ENCODE measurements at regions not wholly inside any gene's neighbourhood (a gene's known extent, or its start where the extent isn't known, plus 50 kb on each side); places are given as distances from the start of the nearest gene placed in this dataset.

GRCh38 chr16:85349365-85350145 lies 237.3 kb upstream of the CIBAR2 start:
- DNase-seq (ENCODE audit: missing footprints) (no peak), ATAC-seq (no peak)
- intact Hi-C loops (cut with DNase I), result no loop called here

GRCh38 chr16:85350146-85350728 lies 238.0 kb upstream of the CIBAR2 start:
- no peak for DNase-seq (ENCODE audit: missing footprints)
- intact Hi-C loops (cut with DNase I), result no loop called here
- ATAC-seq, result no peak

- ATAC-seq, result peak; percentile 91
- intact Hi-C loops (cut with DNase I), result no loop called here
- peak; percentile 86 for DNase-seq (ENCODE audit: missing footprints)
These were observed 238.7 kb upstream of the CIBAR2 start for GRCh38 chr16:85350973-85351372.

GRCh38 chr16:85353013-85353412 lies 240.7 kb upstream of the CIBAR2 start:
- ATAC-seq (no peak), DNase-seq (ENCODE audit: missing footprints) (no peak)
- intact Hi-C loops (cut with DNase I), result no loop called here

- DNase-seq (ENCODE audit: missing footprints), result no peak
- ATAC-seq, result no peak
- intact Hi-C loops (cut with DNase I), result no loop called here
These were observed 241.8 kb upstream of the CIBAR2 start for GRCh38 chr16:85353839-85354685.

- DNase-seq (ENCODE audit: missing footprints), result no peak
- intact Hi-C loops (cut with DNase I), result no loop called here
- no peak for ATAC-seq
These were observed 242.6 kb upstream of the CIBAR2 start for GRCh38 chr16:85354686-85355514.

- no peak for ATAC-seq
- intact Hi-C loops (cut with DNase I), result no loop called here
- DNase-seq (ENCODE audit: missing footprints), result no peak
These were observed 243.2 kb upstream of the CIBAR2 start for GRCh38 chr16:85355515-85355837.

GRCh38 chr16:85356157-85356556 lies 243.9 kb upstream of the CIBAR2 start:
- intact Hi-C loops (cut with DNase I), result no loop called here
- ATAC-seq, result no peak
- no peak for DNase-seq (ENCODE audit: missing footprints)

- ATAC-seq (no peak), DNase-seq (ENCODE audit: missing footprints) (no peak)
- intact Hi-C loops (cut with DNase I), result no loop called here
These were observed 245.1 kb upstream of the CIBAR2 start for GRCh38 chr16:85357323-85357722.

GRCh38 chr16:85357924-85358505 lies 245.7 kb upstream of the CIBAR2 start:
- intact Hi-C loops (cut with DNase I), result no loop called here
- DNase-seq (ENCODE audit: missing footprints) (no peak), ATAC-seq (no peak)

GRCh38 chr16:85358704-85359146 lies 246.5 kb upstream of the CIBAR2 start:
- DNase-seq (ENCODE audit: missing footprints), result no peak
- ATAC-seq, result no peak
- intact Hi-C loops (cut with DNase I), result no loop called here

GRCh38 chr16:85359147-85359822 lies 247.0 kb upstream of the CIBAR2 start:
- ATAC-seq (no peak), DNase-seq (ENCODE audit: missing footprints) (no peak)
- intact Hi-C loops (cut with DNase I), result no loop called here

- intact Hi-C loops (cut with DNase I), result no loop called here
- ATAC-seq (no peak), DNase-seq (ENCODE audit: missing footprints) (no peak)
These were observed 248.3 kb upstream of the CIBAR2 start for GRCh38 chr16:85360323-85361277.

GRCh38 chr16:85361441-85362118 lies 249.3 kb upstream of the CIBAR2 start:
- intact Hi-C loops (cut with DNase I), result no loop called here
- no peak for DNase-seq (ENCODE audit: missing footprints)
- peak; percentile 76 for ATAC-seq

- DNase-seq (ENCODE audit: missing footprints), result no peak
- intact Hi-C loops (cut with DNase I), result no loop called here
- no peak for ATAC-seq
These were observed 250.2 kb upstream of the CIBAR2 start for GRCh38 chr16:85362443-85362842.

GRCh38 chr16:85363427-85363826 lies 249.7 kb upstream of the GSE1 start:
- ATAC-seq, result no peak
- intact Hi-C loops (cut with DNase I), result no loop called here

GRCh38 chr16:85363881-85364280 lies 249.2 kb upstream of the GSE1 start:
- intact Hi-C loops (cut with DNase I), result no loop called here
- no peak for ATAC-seq
- DNase-seq (ENCODE audit: missing footprints), result no peak

More at GRCh38 chr16:85363427-85363826, 249.7 kb upstream of the GSE1 start:
- no peak for DNase-seq (ENCODE audit: missing footprints)

Measured in Right ventricle myocardium inferior (tissue), 1 donor.